Ovary (tissue), 3 donors: ENCODE measurements at regions not wholly inside any gene's neighbourhood (a gene's known extent, or its start where the extent isn't known, plus 50 kb on each side); places are given as distances from the start of the nearest gene placed in this dataset.

Experiments used
- CTCF ChIP-seq, 3 donors: fragments of 450-650 bp in 2 of 3; fragments of 200-600 bp in 1 of 3; IDR thresholded peaks; one replicate each; pipeline versions ENCODE4 v1.5.1 to v1.8.0; 2016 to 2022; ENCODE audit warnings: antibody characterized with exemption in 3 of 3, mild to moderate bottlenecking in 1 of 3
- EP300 ChIP-seq: sonication (generic); formaldehyde crosslinking; IDR thresholded peaks from one replicate; pipeline ENCODE4 v1.6.1; 2017; ENCODE audit warnings: antibody characterized with exemption
- POLR2A ChIP-seq: fragments of 450-650 bp; IDR thresholded peaks from one replicate; pipeline ENCODE4 v1.6.1; 2017; ENCODE audit warnings: antibody characterized with exemption, mild to moderate bottlenecking, moderate library complexity
- donor health status: DM: no; HTN: no; CAD: no.

- TF ChIP-seq CTCF (IDR thresholded peaks at IDR 0.05), result no peak
- no peak for TF ChIP-seq POLR2A
- no peak for TF ChIP-seq EP300
Observed at GRCh38 chr16:73560497-73560896, 512.6 kb upstream of the ZFHX3 start.
